ENCODE measurements at regions not wholly inside any gene's neighbourhood (a gene's known extent, or its start where the extent isn't known, plus 50 kb on each side); places are given as distances from the start of the nearest gene placed in this dataset.

DNA sequence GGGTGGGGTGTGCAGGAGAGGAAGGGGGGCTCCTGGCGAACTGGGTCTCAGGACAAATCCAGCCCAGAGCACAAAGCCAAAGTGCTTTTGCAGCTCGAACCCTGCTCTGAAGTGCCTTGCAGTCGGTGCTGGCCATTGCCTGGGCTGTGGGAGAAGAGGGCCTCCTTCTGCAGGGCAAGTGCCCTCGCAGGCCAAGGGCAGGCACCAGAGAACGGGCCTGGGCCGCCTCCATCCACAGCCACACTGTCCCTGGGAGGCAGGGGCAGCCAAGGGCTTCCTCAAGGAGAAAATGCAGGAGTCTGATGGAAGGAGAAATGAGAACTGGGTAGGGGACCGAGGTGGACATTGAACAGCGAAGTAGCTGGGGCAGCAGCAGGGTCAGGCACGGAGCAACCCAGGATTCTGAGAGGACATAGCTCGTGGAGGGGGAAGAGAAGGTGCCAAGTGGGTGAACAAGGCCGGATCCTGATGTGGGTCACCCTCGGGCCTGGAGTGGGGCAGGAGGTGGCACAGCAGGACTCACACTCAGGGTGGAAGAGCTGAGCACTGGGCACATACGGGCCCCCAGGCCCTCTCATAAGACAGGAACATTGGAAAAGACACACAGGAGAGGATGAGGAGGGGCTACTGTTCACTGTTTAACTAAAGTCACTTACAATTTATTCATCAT lies 312.8 kb upstream of the SALL3 start:
- WGBS (ENCODE audit: low lambda C conversion rate), result 6% methylated on average over 10 of the region's 13 CpGs
- CTCF ChIA-PET (ENCODE audit: low intra/inter-chr PET ratio, low total read pairs), result no interaction called here
- POLR2A ChIA-PET, result no interaction called here
- Histone ChIP-seq H3K27ac (ENCODE audit: extremely low read length, insufficient read depth, low read length) (no peak overlapping the region), H3K9ac (ENCODE audit: insufficient read depth, low read depth, low read length) (no peak overlapping the region), H3K79me2 (ENCODE audit: insufficient read depth, low read length) (no peaks in the 10 kb centered on the region), H3K4me3 (replicated peaks in 1 of 3; ENCODE audit: insufficient read depth in 1 of 3, low read depth in 2 of 3, low read length in 3 of 3) (no peak overlapping the region), H3K4me1 (ENCODE audit: insufficient read depth, low read length) (no peaks in the 10 kb centered on the region), H3K27me3 (ENCODE audit: control insufficient read depth in 1 of 2, insufficient read depth in 2 of 2, low read length in 2 of 2) (peaks cover 7 to 30% of the 10 kb centered on the region in 2 experiments; a peak in 3 of 5 replicates), H3K9me3 (ENCODE audit: low read length) (no peaks in the 10 kb centered on the region), H3K4me2 (ENCODE audit: low read depth, low read length) (no peak overlapping the region), H4K20me1 (ENCODE audit: insufficient read depth, low read length) (no peaks in the 10 kb centered on the region), H2AFZ (ENCODE audit: low read length) (no peak overlapping the region), H3K36me3 (replicated peaks in 1 of 2; ENCODE audit: control insufficient read depth in 1 of 2, insufficient read depth in 2 of 2, low read length in 2 of 2) (no peaks in the 10 kb centered on the region)
- ATAC-seq, result no peak
- no TSS peak for BruUV-seq (replicated peaks)
- FAIRE-seq, result no peak
- intact Hi-C loops (cut with micrococcal nuclease; ENCODE audit: unreplicated experiment), result no loop called here
- no peak for DNase-seq (ENCODE audit: low spot score)
- TF ChIP-seq CENPBD1 (CRISPR knock-in tag; IDR thresholded peaks at IDR 0.05; ENCODE audit: borderline replicate concordance, low read depth) (no peak), CHD2 (IDR thresholded peaks at IDR 0.05; ENCODE audit: low read depth, low read length) (no peak), KAT2B (IDR thresholded peaks at IDR 0.05; ENCODE audit: borderline replicate concordance, low read depth, low read length) (no peak), ZNF605 (CRISPR knock-in tag; IDR thresholded peaks at IDR 0.05) (no peak), ZSCAN20 (CRISPR knock-in tag; IDR thresholded peaks at IDR 0.05; ENCODE audit: borderline replicate concordance) (no peak), ZNF24 (IDR thresholded peaks at IDR 0.05) (no peak), FLYWCH1 (CRISPR knock-in tag; IDR thresholded peaks at IDR 0.05) (no peak), RBFOX2 (IDR thresholded peaks at IDR 0.05; ENCODE audit: low read depth, low read length) (no peak), ARID4A (CRISPR knock-in tag; IDR thresholded peaks at IDR 0.05; ENCODE audit: borderline replicate concordance) (no peak), RFXAP (CRISPR knock-in tag; IDR thresholded peaks at IDR 0.05; ENCODE audit: borderline replicate concordance) (no peak), ZKSCAN1 (IDR thresholded peaks at IDR 0.05; ENCODE audit: low read length) (no peak), HOXA5 (CRISPR knock-in tag; IDR thresholded peaks at IDR 0.05) (no peak), ZNF350 (CRISPR knock-in tag; IDR thresholded peaks at IDR 0.05; ENCODE audit: borderline replicate concordance, low read depth) (no peak)
- in situ Hi-C loops (cut with HindIII; ENCODE audit: extremely low pct_ligation_motif_present, low pct_unique_long_range_greater_than_20kb), result loop anchor here (25.0 kb wide), 1 partner anchor 320 kb away; the partner anchor contains the start of gene SALL3

All from HepG2 (cell line).